Amniotic epithelial cell (primary cell): ENCODE measurements at regions not wholly inside any gene's neighbourhood (a gene's known extent, or its start where the extent isn't known, plus 50 kb on each side); places are given as distances from the start of the nearest gene placed in this dataset.

Experiments used
- DNase-seq: peaks from one replicate; pipeline ENCODE4 v3.0.0-alpha.2; 2010; ENCODE audit warnings: low read depth

DNA sequence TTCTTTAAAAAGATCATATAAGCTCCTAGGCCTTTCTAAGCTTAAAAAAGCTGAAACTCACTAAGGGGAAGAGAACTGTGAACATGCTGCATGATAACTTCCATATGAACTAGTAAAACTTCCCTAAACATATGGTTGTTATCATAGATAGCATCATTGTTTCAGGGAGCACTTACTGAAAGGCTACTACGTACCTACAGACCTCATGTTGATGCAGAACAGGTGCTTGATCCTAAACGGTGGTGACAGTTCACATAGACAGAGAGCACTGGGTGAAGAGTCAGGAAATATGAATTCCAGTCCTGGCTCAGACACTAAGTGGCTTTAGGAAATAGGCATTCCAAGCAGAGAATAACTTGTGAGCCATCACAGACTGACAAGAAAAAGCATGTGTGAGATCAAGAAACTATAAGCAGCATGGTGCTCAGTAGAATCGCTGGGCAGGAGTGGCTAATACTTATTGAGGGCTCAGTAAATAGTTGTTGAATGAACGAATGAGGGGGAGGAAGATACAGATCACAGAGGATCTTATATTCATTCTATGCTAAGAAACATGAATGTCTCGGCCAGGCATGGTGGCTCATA lies 78.4 kb upstream of the NUDT4 start:
- DNase-seq = no peak

DNA sequence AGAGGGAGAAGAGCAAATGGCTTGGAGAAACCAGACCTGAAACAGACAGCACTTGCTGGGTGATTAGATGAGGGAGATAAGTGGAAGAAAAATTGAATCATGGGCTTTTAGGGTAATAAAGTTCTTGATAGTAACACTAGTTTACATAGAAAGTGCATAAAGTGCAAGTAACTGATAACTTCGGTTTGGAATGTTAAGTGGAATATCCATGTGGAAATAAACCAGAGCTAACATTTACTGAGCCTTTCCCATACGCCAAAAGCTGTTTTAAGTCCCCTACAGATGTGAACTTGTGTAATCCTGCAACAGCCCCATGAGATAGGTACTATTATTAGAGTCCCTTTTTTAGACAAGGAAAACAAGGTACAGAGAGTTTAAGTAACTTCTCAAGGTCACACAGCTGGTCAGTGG lies 77.1 kb upstream of the NUDT4 start:
- DNase-seq = peak; percentile 59

- DNase-seq = peak; percentile 80
Measured at GRCh38 chr12:93302331-93303229, 75.1 kb upstream of the NUDT4 start.

DNA sequence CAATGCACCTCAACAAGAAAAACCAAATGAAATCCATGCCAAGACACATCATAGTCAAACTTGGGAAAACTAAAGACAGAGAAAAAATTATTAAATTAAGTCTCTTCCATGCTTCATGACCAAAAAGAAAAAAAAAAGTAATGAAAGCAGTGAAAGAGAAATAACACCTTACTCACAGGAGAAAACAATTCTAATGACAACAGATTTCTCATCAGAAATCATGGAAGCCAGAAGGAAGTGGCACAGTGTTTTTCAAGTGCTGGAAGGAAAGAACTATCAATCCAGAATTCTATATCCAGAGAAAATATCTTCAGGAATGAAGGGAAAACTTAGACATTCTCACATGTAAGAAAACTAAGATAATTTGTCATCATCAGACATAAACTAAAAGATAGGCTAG lies 71.1 kb upstream of the NUDT4 start:
- DNase-seq = no peak

- no peak for DNase-seq
Measured at GRCh38 chr12:93308281-93308680, 69.4 kb upstream of the NUDT4 start.

DNA sequence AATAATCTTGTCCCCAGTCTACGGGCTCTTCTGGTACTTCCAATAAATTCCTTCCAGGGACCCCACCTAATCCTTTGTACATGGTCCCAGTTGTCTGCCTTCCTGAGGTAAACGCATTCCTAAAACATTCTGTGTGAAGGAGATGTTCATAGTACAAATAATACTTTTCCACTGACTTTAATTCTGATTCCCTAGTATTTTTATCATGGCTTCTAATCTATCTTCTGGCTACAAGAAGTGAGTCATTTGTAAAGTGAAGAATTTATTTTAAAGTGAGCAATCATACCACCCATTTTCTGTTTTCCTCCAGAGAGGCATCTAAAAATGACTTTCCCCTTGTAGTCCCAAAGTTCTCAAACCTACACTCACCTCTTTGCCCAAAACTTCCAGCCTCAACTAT lies 65.9 kb upstream of the NUDT4 start:
- DNase-seq = peak; percentile 14

- DNase-seq = no peak
Measured at GRCh38 chr12:93314177-93314497, 63.6 kb upstream of the NUDT4 start.

DNA sequence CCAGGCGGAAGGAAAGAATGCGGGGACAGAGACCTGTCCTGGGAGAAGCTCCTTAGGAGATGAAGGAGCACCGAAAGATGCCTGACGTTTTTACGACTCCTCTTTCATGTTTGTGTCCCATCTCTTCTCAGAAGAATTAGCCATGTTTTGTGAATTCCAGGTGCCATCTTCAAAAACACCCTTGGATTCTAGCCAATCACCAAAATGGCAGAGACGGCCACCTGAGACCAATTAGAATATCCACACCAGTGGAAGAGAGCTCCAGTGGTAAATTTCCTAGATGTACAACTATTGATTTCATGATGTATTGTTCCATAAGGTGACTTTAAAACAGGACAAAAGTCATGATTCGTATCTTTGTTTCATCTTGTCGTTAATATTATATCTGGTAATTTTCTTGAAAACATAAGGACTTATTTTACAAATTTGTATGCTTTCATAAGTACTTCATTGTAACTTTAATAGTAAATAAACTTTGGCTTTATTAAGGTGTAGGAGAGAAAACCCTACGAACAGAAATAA lies 62.3 kb upstream of the NUDT4 start:
- no peak for DNase-seq

DNA sequence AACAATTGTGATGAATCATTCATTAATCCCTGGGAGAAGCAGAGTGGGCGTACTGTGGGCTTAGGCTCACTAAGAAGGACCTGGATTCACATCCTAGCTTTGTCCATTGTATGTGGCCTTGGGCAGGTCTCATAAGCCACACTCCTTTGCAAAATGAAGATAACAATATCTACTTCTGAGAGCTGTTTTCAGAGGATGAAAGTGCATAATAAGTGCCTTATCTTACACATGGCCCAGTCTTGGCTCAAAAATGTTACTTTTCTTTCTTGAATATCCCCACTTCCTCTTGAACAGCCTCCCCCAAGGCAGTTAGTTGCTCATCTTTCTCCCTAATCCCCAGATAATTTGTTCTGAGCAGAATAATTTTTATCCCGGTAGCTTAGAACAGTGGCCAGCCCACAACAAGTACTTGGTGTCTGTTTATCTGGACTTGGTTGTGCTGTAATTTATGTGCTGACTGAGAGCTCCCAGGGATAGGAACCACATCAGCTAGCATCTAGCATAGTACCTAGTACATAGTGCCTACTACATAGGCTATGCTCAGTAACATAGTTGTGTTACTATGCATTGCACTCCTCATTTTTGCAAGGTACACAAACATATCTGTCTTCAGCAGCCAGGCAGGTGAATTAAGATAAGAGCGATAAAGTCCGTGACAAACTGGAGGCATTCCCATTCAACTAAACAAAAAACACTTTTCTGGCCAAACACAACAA lies 61.7 kb upstream of the NUDT4 start:
- DNase-seq = peak; percentile 98

- no peak for DNase-seq
Measured at GRCh38 chr12:93316623-93316971, 61.1 kb upstream of the NUDT4 start.

- peak; percentile 24 for DNase-seq
Measured at GRCh38 chr12:93317227-93317626, 60.5 kb upstream of the NUDT4 start.

GRCh38 chr12:93318720-93319522 lies 58.8 kb upstream of the NUDT4 start:
- peak; percentile 49 for DNase-seq

- no peak for DNase-seq
Measured at GRCh38 chr12:93319523-93320050, 58.1 kb upstream of the NUDT4 start.

DNA sequence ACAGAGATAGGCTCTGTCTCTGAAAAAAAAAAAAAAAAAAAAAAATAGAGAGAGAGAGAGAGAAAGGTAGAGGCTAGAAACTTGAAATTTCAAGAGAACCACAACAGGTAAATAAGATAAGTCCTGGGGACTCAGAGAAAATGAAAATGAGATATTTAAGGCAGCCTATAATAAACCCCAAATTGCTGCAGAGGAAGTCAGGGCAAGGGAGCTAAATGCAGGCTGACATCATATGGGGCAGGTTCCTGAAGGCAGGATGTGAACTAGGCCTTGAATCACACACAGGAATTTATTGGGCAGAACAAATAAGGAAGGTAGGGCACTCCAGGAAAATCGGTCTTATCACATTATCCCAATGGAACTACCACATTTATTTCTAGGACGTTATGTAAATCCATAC lies 54.9 kb upstream of the NUDT4 start:
- peak; percentile 31 for DNase-seq

GRCh38 chr12:93323625-93324329 lies 53.9 kb upstream of the NUDT4 start:
- DNase-seq = peak; percentile 56

GRCh38 chr12:93325855-93326254 lies 51.9 kb upstream of the NUDT4 start:
- peak; percentile 83 for DNase-seq
